Raji (cell line): ENCODE measurements at regions not wholly inside any gene's neighbourhood (a gene's known extent, or its start where the extent isn't known, plus 50 kb on each side); places are given as distances from the start of the nearest gene placed in this dataset.

ENCODE experiments used
- POLR2A ChIP-seq: IDR thresholded peaks from 2 replicates; pipeline ENCODE4 v1.6.1; 2011; ENCODE audit warnings: low read depth, low read length, control low read depth; ENCODE audit not compliant: insufficient read depth

GRCh38 chr14:71398450-71398849, 491.2 kb downstream of the PCNX1 start:
- TF ChIP-seq POLR2A: no peak

DNA sequence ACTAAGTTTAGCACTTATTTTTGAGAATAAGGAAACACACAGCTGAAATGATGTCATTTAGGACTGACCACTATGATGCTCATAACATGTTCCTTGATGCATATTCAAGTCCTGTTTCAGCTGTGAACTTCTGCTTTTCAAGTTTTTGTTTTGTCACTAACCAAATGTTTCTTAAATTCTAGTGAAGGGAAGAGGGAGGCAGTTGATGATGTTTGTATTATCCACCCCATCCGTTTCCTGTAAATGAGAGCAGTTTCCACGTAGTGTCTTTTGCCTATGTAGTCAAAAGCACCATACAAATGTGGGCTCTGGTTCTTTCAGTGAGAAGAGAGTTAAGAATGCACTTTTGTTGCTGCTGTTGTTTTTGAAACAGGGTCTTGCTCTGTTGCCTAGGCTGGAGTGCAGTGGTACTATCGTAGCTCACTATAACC, 491.8 kb downstream of the PCNX1 start:
- no peak for TF ChIP-seq POLR2A

DNA sequence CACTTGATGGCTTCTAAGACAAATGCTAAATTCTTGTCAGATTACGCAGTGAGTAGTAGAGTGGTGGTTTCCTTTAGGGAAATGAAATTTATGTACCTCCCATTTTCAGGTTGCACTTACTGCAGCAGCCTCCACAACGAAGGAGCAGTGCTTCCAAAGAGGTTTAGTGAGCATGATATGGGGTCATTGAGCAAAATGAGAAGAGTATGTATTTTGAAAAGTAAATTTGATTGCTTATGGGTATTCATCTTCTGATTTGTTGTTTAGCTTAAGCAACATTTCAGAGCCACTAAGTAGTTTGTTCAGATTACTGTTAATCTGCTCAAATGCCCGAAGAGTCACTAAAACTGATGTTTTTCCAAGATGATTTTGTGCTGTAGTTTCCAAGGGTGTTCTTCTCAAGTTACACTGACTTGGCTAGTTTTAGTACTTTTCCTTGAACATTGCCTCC, 493.6 kb downstream of the PCNX1 start:
- TF ChIP-seq POLR2A: no peak

DNA sequence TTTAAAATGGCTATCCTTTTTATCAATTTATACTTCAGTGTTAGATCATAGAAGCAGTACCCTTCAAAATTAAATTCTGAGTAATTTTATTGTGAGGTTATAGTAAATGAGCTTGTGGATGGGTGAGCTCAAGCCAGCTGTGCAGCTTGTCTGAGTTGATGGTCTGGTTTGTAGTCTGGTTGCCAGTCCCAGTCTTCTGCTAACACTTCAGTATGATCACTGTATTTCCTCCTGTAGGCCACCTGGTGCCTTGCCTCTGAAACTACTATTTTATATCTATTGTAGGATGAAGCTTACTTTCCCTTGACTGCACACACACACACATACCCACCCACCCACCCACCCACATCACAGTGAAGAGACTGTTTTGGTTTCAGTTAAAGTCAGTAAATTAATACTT, 496.4 kb downstream of the PCNX1 start:
- TF ChIP-seq POLR2A: no peak

- TF ChIP-seq POLR2A: no peak
Measured at GRCh38 chr14:71405676-71406075, 498.4 kb downstream of the PCNX1 start.

GRCh38 chr14:71408362-71409030, 501.2 kb downstream of the PCNX1 start:
- TF ChIP-seq POLR2A: no peak

GRCh38 chr14:71410578-71411284, 503.5 kb downstream of the PCNX1 start:
- no peak for TF ChIP-seq POLR2A

GRCh38 chr14:71411285-71411595, 504.0 kb downstream of the PCNX1 start:
- TF ChIP-seq POLR2A: no peak

GRCh38 chr14:71411738-71412137, 504.5 kb downstream of the PCNX1 start:
- TF ChIP-seq POLR2A: no peak

DNA sequence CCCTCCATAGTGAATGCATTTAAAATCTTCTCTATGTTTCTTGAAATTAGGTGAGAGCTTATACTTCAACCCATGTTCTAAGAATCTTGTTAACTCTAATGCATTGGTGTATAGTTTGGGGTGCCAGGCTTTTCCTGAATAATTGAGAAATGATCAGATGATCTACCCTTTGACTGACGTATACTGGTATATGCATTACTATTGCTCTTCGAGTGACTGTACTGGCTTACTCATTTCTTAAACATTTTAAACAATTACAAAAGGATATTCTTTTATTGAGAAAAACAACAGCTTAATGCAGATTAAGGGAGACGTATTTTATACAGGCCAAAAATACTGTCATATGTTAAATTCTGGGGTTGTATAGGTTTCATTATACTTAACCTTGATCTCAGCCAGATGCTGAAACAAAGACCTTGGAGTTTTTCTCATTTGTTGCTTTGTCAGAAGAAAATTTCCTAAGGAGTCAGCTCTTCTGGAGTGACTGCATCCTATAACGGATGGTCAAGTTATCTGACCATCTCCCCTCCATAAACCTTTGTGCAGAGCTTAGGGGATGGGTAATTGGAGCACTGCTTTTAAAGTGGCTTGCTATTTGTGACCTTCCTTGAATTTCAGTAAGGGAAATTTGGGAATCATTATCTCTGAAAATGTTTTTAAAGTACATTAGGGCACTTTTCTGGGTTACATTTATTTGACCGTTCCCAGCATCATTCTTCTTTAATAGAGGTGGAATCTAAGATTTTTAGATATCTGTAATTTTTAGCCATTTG, 507.6 kb downstream of the PCNX1 start:
- no peak for TF ChIP-seq POLR2A

DNA sequence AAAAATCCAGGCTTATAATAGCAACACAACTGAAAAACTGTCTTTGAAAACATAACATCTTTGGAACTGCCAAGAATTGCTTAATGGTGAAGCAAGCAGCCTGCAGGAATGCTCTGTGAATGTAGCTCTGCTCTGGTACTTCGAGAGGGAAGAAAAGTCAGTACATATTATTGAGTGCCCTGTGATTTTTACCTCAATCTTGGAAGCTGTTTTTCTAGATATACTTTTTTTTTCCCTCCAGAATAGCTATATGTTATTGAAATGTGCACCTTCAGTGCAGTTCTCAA, 508.1 kb downstream of the PCNX1 start:
- no peak for TF ChIP-seq POLR2A

DNA sequence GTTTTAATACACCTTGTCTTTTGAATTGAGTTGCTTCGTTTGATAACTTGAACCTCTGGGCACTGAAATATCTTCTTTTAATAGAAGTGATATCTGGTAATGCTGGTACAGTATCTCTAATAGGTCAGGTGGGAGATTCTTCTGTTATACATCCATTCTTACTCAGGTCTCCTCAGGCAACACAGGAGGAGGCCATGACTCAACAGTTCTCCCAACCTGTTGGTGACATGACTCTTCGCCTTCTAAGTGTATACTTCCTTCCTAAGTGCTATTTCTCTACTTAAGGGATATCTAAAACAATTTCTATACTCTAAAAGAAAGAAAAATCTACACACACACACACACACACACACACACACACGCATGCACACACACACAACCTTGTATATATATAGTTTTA, 509.1 kb downstream of the PCNX1 start:
- TF ChIP-seq POLR2A: no peak

GRCh38 chr14:71418532-71419245, 511.4 kb downstream of the PCNX1 start:
- TF ChIP-seq POLR2A: no peak

- TF ChIP-seq POLR2A: no peak
Measured at GRCh38 chr14:71423481-71423880, 508.7 kb upstream of the RGS6 start.

DNA sequence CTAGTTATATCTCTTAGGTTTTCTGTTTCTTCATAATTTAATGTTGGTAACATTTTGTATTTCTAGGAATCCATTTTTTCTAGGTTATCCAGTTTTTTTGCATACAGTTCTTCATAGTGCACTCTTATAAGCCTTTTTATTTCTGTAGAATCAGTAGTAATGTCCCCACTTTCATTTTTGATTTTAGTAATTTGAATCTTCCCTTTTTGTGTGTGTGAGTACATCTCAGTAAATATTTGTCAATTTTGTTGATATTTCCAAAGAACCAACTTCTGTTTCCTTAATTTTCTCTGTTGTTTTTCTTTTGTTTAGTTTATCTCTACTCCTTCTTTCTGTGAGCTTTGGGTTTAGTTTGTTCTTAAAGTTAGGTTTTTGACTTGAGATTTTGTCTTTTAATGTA, 507.3 kb upstream of the RGS6 start:
- TF ChIP-seq POLR2A: no peak

- no peak for TF ChIP-seq POLR2A
Measured at GRCh38 chr14:71426001-71426400, 506.2 kb upstream of the RGS6 start.
